NCI-H526 treated with DMSO at 0.1 percent for 48 hours (cell line): ENCODE measurements at regions not wholly inside any gene's neighbourhood (a gene's known extent, or its start where the extent isn't known, plus 50 kb on each side); places are given as distances from the start of the nearest gene placed in this dataset.
A peak's percentile ranks its signal among the peaks of the same experiment; 100 is the strongest.

ENCODE experiments used
- DNase-seq: peaks from one replicate; lab custom pipeline; 2025; lab: John Stamatoyannopoulos, UW

- DNase-seq: no peak
Observed at GRCh38 chr10:33412653-33413361, 78.3 kb upstream of the NRP1 start.

GRCh38 chr10:33412241-33412640 lies 77.8 kb upstream of the NRP1 start:
- DNase-seq: no peak

GRCh38 chr10:33410860-33411234 lies 76.4 kb upstream of the NRP1 start:
- DNase-seq: no peak

- DNase-seq: no peak
Observed at GRCh38 chr10:33410096-33410859, 75.8 kb upstream of the NRP1 start.

GRCh38 chr10:33406596-33406995 lies 72.1 kb upstream of the NRP1 start:
- no peak for DNase-seq

- no peak for DNase-seq
Observed at GRCh38 chr10:33402220-33403073, 68.0 kb upstream of the NRP1 start.

- DNase-seq: no peak
Observed at GRCh38 chr10:33401300-33401699, 66.8 kb upstream of the NRP1 start.

GRCh38 chr10:33398796-33399195 lies 64.3 kb upstream of the NRP1 start:
- DNase-seq: no peak

GRCh38 chr10:33396938-33397337 lies 62.5 kb upstream of the NRP1 start:
- DNase-seq: no peak

GRCh38 chr10:33396279-33396678 lies 61.8 kb upstream of the NRP1 start:
- no peak for DNase-seq

- no peak for DNase-seq
Observed at GRCh38 chr10:33395201-33395600, 60.7 kb upstream of the NRP1 start.

GRCh38 chr10:33392706-33393105 lies 58.2 kb upstream of the NRP1 start:
- DNase-seq: no peak

- DNase-seq: peak; percentile 17
Observed at GRCh38 chr10:33391611-33392465, 57.4 kb upstream of the NRP1 start.

- no peak for DNase-seq
Observed at GRCh38 chr10:33390046-33390445, 55.6 kb upstream of the NRP1 start.

- no peak for DNase-seq
Observed at GRCh38 chr10:33388785-33389184, 54.3 kb upstream of the NRP1 start.

- no peak for DNase-seq
Observed at GRCh38 chr10:33388382-33388781, 53.9 kb upstream of the NRP1 start.

- no peak for DNase-seq
Observed at GRCh38 chr10:33387720-33388119, 53.3 kb upstream of the NRP1 start.

GRCh38 chr10:33386926-33387325 lies 52.5 kb upstream of the NRP1 start:
- DNase-seq: no peak

GRCh38 chr10:33385686-33386085 lies 51.2 kb upstream of the NRP1 start:
- no peak for DNase-seq

GRCh38 chr10:33385015-33385414 lies 50.5 kb upstream of the NRP1 start:
- DNase-seq: no peak
